ENCODE measurements at regions not wholly inside any gene's neighbourhood (a gene's known extent, or its start where the extent isn't known, plus 50 kb on each side); places are given as distances from the start of the nearest gene placed in this dataset.

DNA sequence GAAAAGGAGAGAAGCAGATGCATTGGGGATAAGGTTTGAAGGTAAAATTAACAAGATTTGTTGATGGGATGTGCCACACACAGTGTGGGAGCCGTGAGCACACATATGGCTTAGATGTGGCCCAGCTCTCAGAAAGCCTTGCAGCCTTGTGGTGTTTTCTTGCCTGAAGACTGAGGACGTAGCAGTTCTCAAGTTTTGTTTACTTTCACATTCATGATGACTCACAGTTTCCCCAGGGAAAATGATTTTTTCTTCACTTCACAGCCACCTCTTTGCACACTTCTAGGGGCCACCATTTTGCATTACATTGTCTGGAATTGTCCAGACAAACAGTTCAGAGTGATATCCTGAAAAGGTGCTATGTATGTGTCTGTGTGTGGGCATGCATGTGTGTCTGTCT lies 126.2 kb downstream of the BASP1 start:
- TF ChIP-seq CTCF (conservative IDR thresholded peaks at IDR 0.05; ENCODE audit: low read depth, low read length) (no peak), EZH2 (IDR thresholded peaks at IDR 0.05; ENCODE audit: borderline replicate concordance, low read depth, low read length, poor library complexity, severe bottlenecking) (no peak)
- CTCF ChIA-PET, result no interaction called here
- Histone ChIP-seq H3K4me1 (ENCODE audit: insufficient read depth, low read length, poor library complexity, severe bottlenecking) (peaks cover 11% of the 10 kb centered on the region), H3K27me3 (replicated peaks; ENCODE audit: insufficient read depth, low read depth, low read length, poor library complexity) (no peaks in the 10 kb centered on the region), H3K36me3 (ENCODE audit: insufficient read depth, low read length, poor library complexity, severe bottlenecking) (no peaks in the 10 kb centered on the region), H3K4me3 (ENCODE audit: low read depth, low read length, poor library complexity, severe bottlenecking) (no peak overlapping the region), H3K9me3 (ENCODE audit: low read depth, low read length, poor library complexity, severe bottlenecking) (peaks cover 2% of the 10 kb centered on the region), H3K27ac (ENCODE audit: low read depth, low read length, poor library complexity, severe bottlenecking) (no peak overlapping the region)
- DNase-seq (ENCODE audit: low spot score), result peak; percentile 69
- intact Hi-C loops (cut with micrococcal nuclease; ENCODE audit: unreplicated experiment), result no loop called here
- POLR2A ChIA-PET (ENCODE audit: low non-redundant PET), result no interaction called here
- no TSS peak for BruUV-seq (replicated peaks)

- no peak for DNase-seq (ENCODE audit: low spot score)
- no TSS peak for BruUV-seq (replicated peaks)
These were observed 129.4 kb downstream of the BASP1 start for GRCh38 chr5:17346811-17347210.

DNA sequence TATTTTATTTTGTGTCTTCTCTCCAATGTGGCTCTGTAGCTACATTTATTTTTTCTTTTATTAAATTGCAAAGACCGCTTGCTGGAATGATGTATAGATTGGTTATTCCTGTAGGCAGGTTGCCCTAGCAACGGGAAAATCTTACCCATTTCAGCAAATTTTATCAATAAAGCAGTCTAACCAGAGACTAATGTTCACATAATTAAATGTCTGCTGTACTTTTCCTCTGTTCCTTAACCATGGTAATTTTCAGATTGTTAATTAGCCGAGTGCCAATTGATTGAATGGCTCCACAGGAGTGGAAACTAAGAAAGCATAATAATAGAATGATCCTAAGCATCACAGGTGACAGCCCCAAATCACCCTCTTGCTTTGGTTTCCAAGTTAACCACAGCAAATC lies 134.8 kb downstream of the BASP1 start:
- H3K9me3 ChIP-seq (ENCODE audit: low read depth, low read length, poor library complexity, severe bottlenecking), result no peaks in the 10 kb centered on the region
- H3K27me3 ChIP-seq (replicated peaks; ENCODE audit: insufficient read depth, low read depth, low read length, poor library complexity), result no peaks in the 10 kb centered on the region
- no peak overlapping the region for H3K27ac ChIP-seq (ENCODE audit: low read depth, low read length, poor library complexity, severe bottlenecking)
- no TSS peak for BruUV-seq (replicated peaks)
- CTCF ChIA-PET, result no interaction called here
- POLR2A ChIA-PET (ENCODE audit: low non-redundant PET), result no interaction called here
- no peaks in the 10 kb centered on the region for H3K36me3 ChIP-seq (ENCODE audit: insufficient read depth, low read length, poor library complexity, severe bottlenecking)
- no peak overlapping the region for H3K4me3 ChIP-seq (ENCODE audit: low read depth, low read length, poor library complexity, severe bottlenecking)
- no peaks in the 10 kb centered on the region for H3K4me1 ChIP-seq (ENCODE audit: insufficient read depth, low read length, poor library complexity, severe bottlenecking)
- TF ChIP-seq CTCF (conservative IDR thresholded peaks at IDR 0.05; ENCODE audit: low read depth, low read length) (no peak), EZH2 (IDR thresholded peaks at IDR 0.05; ENCODE audit: borderline replicate concordance, low read depth, low read length, poor library complexity, severe bottlenecking) (no peak)
- intact Hi-C loops (cut with micrococcal nuclease; ENCODE audit: unreplicated experiment), result no loop called here
- no peak for DNase-seq (ENCODE audit: low spot score)

More at GRCh38 chr5:17346811-17347210, 129.4 kb downstream of the BASP1 start:
- Histone ChIP-seq H3K36me3 (ENCODE audit: insufficient read depth, low read length, poor library complexity, severe bottlenecking) (no peaks in the 10 kb centered on the region), H3K27me3 (replicated peaks; ENCODE audit: insufficient read depth, low read depth, low read length, poor library complexity) (no peaks in the 10 kb centered on the region), H3K4me3 (ENCODE audit: low read depth, low read length, poor library complexity, severe bottlenecking) (no peak overlapping the region), H3K27ac (ENCODE audit: low read depth, low read length, poor library complexity, severe bottlenecking) (no peak overlapping the region), H3K4me1 (ENCODE audit: insufficient read depth, low read length, poor library complexity, severe bottlenecking) (peaks cover 4% of the 10 kb centered on the region), H3K9me3 (ENCODE audit: low read depth, low read length, poor library complexity, severe bottlenecking) (no peaks in the 10 kb centered on the region)
- TF ChIP-seq CTCF (conservative IDR thresholded peaks at IDR 0.05; ENCODE audit: low read depth, low read length) (no peak), EZH2 (IDR thresholded peaks at IDR 0.05; ENCODE audit: borderline replicate concordance, low read depth, low read length, poor library complexity, severe bottlenecking) (no peak)
- CTCF ChIA-PET, result no interaction called here
- POLR2A ChIA-PET (ENCODE audit: low non-redundant PET), result no interaction called here
- intact Hi-C loops (cut with micrococcal nuclease; ENCODE audit: unreplicated experiment), result no loop called here
